ENCODE measurements at regions not wholly inside any gene's neighbourhood (a gene's known extent, or its start where the extent isn't known, plus 50 kb on each side); places are given as distances from the start of the nearest gene placed in this dataset.
"Not testable (repeated sequence)": the region's sequence is repeated elsewhere in the genome, so short reads cannot be mapped to it uniquely, and the experiment has no call there.

DNA sequence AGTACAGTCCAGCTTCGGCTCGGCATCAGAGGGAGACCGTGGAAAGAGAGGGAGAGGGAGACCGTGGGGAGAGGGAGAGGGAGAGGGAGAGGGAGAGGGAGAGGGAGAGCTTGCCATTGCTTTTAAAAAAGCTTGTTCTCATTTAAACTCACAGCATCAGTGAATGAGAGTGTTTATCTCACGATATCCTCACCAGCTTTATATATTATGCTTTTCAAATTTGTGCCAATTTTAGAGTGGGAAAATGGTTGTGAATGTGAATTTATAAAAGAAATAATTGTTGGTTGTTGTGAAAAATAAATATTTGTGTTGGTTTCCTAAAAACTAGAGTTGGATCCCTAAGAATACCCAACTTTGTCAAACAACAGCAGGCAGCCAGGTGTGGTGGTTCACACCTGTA, 170.1 kb downstream of the NRN1 start:
- not testable (repeated sequence) for DNase-seq

DNA sequence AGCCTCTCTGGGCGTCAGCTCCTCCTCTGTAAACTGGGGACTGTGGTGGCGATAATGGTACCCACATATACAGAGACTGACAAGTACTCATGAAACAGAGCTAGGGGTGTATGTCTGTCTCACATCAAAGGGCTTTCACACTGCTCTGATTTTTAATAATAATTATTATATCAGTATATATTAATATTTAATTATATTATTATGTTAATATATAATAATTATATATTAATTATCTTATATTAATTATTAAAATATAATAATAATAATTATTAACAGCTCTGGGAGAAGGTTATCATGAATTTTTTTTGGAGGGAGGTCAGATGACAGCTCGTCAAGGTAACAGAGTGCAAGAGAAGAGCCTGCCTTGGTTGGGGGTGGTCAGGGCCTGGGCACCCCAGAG, 173.6 kb downstream of the NRN1 start:
- no peak for DNase-seq

DNA sequence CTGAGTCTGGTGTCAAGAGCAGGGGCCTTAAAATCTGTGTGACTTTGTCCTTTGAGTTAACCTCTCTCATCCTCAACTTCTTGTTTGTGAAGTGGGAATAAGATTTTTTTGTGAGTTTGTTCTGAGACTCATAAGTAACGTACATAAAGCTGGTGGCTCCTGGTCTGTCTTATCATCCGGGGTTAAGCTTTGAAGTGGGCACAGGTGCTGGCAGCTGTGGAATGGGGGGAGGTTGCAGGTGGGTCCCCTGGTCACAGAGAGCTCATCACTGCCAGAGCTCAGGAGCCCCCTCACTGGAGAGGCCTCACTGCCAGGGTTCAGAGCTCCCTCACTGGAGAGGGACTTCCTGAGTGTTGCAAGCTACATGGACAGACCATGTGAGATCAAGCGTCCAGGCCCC, 174.1 kb downstream of the NRN1 start:
- no peak for DNase-seq

DNA sequence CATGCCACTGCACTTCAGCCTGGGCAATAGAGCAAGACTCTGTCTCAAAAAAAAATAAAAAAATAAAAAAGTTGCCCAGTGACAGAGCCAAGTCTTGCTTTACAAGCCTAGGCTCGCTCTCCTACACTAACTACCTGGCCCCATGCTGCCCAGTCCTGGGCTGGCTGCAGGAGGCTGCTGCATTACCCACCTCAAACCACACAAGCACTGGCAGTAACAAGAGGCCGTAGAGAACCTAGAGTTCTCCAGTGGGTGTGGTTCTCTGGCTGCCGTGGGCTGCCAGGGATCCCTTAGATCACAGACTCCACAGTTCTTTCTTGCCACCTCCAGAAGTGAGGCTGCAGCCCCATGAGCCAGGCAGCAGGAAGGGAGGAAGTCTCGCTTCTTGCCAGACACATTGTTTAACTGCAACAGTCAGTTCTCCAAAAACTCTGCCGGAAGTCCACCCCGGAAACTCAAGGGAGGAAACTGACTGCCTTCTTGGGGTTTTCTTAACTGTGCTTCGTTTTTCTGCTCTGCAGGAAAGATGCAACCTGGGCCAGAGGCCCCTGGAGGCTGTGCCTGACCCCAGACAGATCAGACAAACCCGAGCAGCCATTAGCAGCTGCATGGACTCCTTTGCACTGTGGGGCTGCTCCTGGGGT, 175.4 kb downstream of the NRN1 start:
- peak in 1 of 4 experiments; percentile 4 for DNase-seq

DNA sequence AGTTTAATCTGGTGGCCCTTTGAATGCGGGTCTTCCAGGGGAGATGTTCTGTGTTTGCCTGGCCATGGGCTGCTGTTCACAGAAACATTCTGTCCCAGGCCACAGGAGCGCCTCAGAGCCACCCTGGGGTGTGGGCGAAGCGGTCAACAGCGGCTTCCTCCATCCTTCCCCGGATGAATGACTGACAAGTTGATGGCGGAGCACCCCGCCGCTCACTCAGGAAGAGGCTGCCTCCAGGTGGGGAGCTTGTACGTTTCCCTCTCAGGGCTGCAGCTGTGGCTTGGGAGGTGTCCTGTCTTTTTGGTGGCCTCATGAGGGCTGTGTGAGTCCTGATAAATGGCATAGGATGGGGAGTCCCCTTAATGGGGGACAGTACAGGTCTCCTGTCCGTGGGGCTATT, 178.4 kb downstream of the NRN1 start:
- no peak for DNase-seq

DNA sequence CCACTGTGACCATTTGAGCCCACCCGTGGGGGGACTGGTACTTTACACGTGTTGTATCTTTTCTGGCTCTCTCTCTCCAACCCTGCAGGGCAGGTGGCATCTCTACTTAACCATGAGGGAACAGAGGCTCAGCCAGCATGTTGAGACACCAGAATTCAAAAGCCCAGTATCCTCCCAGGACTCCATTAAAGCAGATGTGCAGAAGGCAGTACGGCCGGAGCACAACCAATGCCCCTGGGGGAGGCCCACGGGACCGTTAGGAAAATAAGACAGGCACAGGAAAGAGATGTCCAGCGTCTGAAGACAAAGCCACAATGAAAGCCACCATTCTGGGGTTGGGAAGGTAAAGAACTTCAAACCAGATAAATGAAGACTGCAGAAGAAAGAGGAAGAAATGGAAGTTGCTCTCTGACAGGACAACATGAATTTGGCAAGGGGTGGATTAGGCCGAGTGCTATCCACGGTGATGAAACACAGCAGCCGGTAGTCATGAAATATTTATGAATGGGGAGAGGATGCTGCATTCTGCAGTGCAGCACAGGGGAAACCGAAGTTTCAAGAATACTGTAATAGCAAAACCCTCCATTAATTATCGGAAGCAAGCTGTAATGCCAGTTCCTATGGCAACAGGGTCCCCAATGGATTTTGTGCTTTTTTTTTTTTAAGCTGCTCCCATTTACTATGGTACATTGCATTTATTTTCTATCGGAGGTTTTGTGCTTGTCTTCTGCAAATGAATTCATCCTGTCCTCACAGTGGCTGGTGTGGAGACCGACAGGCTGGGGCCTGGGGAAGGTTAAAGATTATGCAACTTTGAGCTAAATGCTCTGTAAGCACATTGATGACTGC, 179.4 kb downstream of the NRN1 start:
- no peak for DNase-seq

DNA sequence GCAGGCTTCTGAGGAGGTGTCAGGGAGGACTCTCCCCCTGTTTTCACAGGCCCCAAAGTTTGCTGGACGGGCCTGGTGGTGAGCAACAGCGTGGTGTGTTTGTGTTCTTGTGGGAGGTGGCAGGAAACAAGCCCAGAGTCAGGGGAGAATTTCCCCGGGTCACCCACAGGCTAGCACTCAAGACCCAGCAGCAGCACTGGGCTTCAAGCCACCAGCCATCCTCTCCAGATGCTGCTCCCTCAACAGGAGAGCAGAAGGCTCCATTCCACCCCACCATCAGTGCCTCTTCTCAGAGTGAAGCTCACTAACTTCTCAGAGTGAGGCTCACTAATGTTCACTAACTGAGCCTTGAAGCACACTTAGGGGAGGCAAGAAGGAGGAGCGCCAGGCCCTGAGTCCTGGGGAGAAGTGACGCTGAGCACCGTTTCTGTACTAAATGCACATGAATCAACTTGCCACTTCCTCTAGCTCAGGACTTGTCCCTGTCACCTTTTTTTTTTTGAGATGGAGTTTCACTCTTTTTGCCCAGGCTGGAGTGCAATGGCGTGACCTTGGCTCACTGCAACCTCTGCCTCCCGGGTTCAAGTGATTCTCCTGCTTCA, 182.2 kb downstream of the NRN1 start:
- not testable (repeated sequence) for DNase-seq

Measured in activated CD4-positive, CD25-positive, alpha-beta regulatory T cell (primary cell).